SK-N-SH (cell line): ENCODE measurements at regions not wholly inside any gene's neighbourhood (a gene's known extent, or its start where the extent isn't known, plus 50 kb on each side); places are given as distances from the start of the nearest gene placed in this dataset.

Source experiments
- CTCF ChIA-PET: fragments of 300-600, 350-600 bp; formaldehyde crosslinking; extraction: SDS; loops from one replicate; lab custom pipeline; 2021; lab: Yijun Ruan, JAX
- POLR2A ChIA-PET: fragments of 350-600 bp; sonication (Branson Sonifier 250); formaldehyde crosslinking; extraction: SDS; loops from one replicate; lab custom pipeline; 2020; ENCODE audit warnings: antibody characterized with exemption, inconsistent platforms; lab: Yijun Ruan, JAX
- DNase-seq: peaks from one replicate; pipeline ENCODE4 v3.0.0; 2012
- H2AFZ ChIP-seq: fragments of 200-600 bp; sonication (generic); 2 replicates; pipeline ENCODE4 v1.8.1; 2016; ENCODE audit warnings: antibody characterized with exemption, mild to moderate bottlenecking, low read depth
- H3F3A ChIP-seq: fragments of 200-600 bp; sonication (generic); replicated peaks from 2 replicates; pipeline ENCODE3; 2016; ENCODE audit warnings: antibody characterized with exemption, mild to moderate bottlenecking; ENCODE audit not compliant: insufficient read depth
- H3K27ac ChIP-seq, 2 experiments: fragments of 200-500 bp in 1 of 2; fragments of 200-600 bp in 1 of 2; sonication (Bioruptor generic) in 1 of 2; sonication (generic), shearing (Covaris generic) in 1 of 2; 2 replicates each; pipeline versions ENCODE4 v1.5.1 to v1.6.1; 2014 to 2016; ENCODE audit warnings: low read depth in 2 of 2, inconsistent platforms in 1 of 2, low read length in 1 of 2, mild to moderate bottlenecking in 1 of 2, mixed read lengths in 1 of 2
- H3K27me3 ChIP-seq: fragments of 200-600 bp; sonication (generic), shearing (Covaris generic); 2 replicates; pipeline ENCODE4 v1.6.1; 2016; ENCODE audit warnings: mixed run types; ENCODE audit not compliant: insufficient read depth
- H3K36me3 ChIP-seq, 2 experiments: fragments of 200-500 bp in 1 of 2; fragments of 200-600 bp in 1 of 2; sonication (Bioruptor generic) in 1 of 2; sonication (generic) in 1 of 2; replicated peaks in 1 of 2; 2 replicates each; pipeline versions ENCODE3 to v1.5.1; 2014 to 2016; ENCODE audit warnings: low read length in 1 of 2, mild to moderate bottlenecking in 1 of 2; ENCODE audit not compliant: insufficient read depth in 2 of 2, control insufficient read depth in 1 of 2
- H3K4me1 ChIP-seq, 2 experiments: fragments of 200-500 bp in 1 of 2; fragments of 200-600 bp in 1 of 2; sonication (Bioruptor generic) in 1 of 2; sonication (generic), shearing (Covaris generic) in 1 of 2; 2 replicates each; pipeline versions ENCODE4 v1.5.1 to v1.6.1; 2014 to 2016; ENCODE audit warnings: low read depth in 1 of 2, low read length in 1 of 2, mixed run types in 1 of 2; ENCODE audit not compliant: insufficient read depth in 2 of 2, control insufficient read depth in 1 of 2
- H3K4me2 ChIP-seq: fragments of 200-600 bp; sonication (generic), shearing (Covaris generic); 2 replicates; pipeline ENCODE4 v1.6.1; 2017; ENCODE audit warnings: mixed run types
- H3K4me3 ChIP-seq, 2 experiments: fragments of 200-500 bp in 1 of 2; fragments of 200-600 bp in 1 of 2; sonication (Bioruptor generic) in 1 of 2; sonication (generic), shearing (Covaris generic) in 1 of 2; 2 replicates each; pipeline versions ENCODE4 v1.5.1 to v1.8.1; 2014 to 2016; ENCODE audit warnings: low read depth in 2 of 2, inconsistent platforms in 1 of 2, low read length in 1 of 2, mild to moderate bottlenecking in 1 of 2, mixed read lengths in 1 of 2, moderate library complexity in 1 of 2
- H3K79me2 ChIP-seq: fragments of 200-600 bp; sonication (generic); 2 replicates; pipeline ENCODE4 v1.8.1; 2017; ENCODE audit warnings: mild to moderate bottlenecking; ENCODE audit not compliant: insufficient read depth
- H3K9ac ChIP-seq: fragments of 200-600 bp; sonication (generic); 2 replicates; pipeline ENCODE4 v1.6.1; 2017; ENCODE audit warnings: mixed run types
- H3K9me2 ChIP-seq: fragments of 200-600 bp; sonication (generic); 2 replicates; pipeline ENCODE4 v1.6.1; 2017; ENCODE audit warnings: mixed run types
- H3K9me3 ChIP-seq: fragments of 200-600 bp; sonication (generic); 2 replicates; pipeline ENCODE4 v1.6.1; 2017; ENCODE audit warnings: mixed run types, mild to moderate bottlenecking, moderate library complexity
- H4K20me1 ChIP-seq: fragments of 200-600 bp; sonication (generic); 2 replicates; pipeline ENCODE4 v1.6.1; 2017; ENCODE audit warnings: mild to moderate bottlenecking, mixed run types; ENCODE audit not compliant: insufficient read depth
- CHD2 ChIP-seq: fragments of 150-350 bp; IDR thresholded peaks from 2 replicates; pipeline ENCODE4 v1.6.1; 2018; ENCODE audit warnings: low read length; ENCODE audit not compliant: partially characterized antibody
- ELF1 ChIP-seq: IDR thresholded peaks from 2 replicates; pipeline ENCODE4 v1.4.0; 2012
- EZH2phosphoT487 ChIP-seq: fragments of 200-600 bp; sonication (generic); IDR thresholded peaks from 2 replicates; pipeline ENCODE4 v1.6.1; 2017; ENCODE audit warnings: low read depth, mixed run types, mild to moderate bottlenecking, antibody characterized with exemption, moderate library complexity, borderline replicate concordance
- FOSL2 ChIP-seq: IDR thresholded peaks from 2 replicates; pipeline ENCODE4 v1.4.0; 2012; ENCODE audit warnings: low read depth, mild to moderate bottlenecking, moderate library complexity, borderline replicate concordance
- FOXJ3 ChIP-seq: sonication (generic); formaldehyde crosslinking; IDR thresholded peaks from 2 replicates; pipeline ENCODE4 v1.5.1; 2020; ENCODE audit warnings: mild to moderate bottlenecking, missing genetic modification reagents
- FOXM1 ChIP-seq: IDR thresholded peaks from 2 replicates; pipeline ENCODE4 v1.4.0; 2012; ENCODE audit warnings: low read depth, mild to moderate bottlenecking
- GABPA ChIP-seq: IDR thresholded peaks from 2 replicates; pipeline ENCODE4 v1.4.0; 2012; ENCODE audit warnings: low read depth, mild to moderate bottlenecking
- GATA2 ChIP-seq: sonication (generic); formaldehyde crosslinking; IDR thresholded peaks from 2 replicates; pipeline ENCODE4 v1.5.0; 2020; ENCODE audit warnings: mild to moderate bottlenecking, missing genetic modification reagents
- JUND ChIP-seq: IDR thresholded peaks from 2 replicates; pipeline ENCODE4 v1.4.0; 2012
- MEF2A ChIP-seq: IDR thresholded peaks from 2 replicates; pipeline ENCODE4 v1.4.0; 2012; ENCODE audit warnings: low read depth, borderline replicate concordance
- MXI1 ChIP-seq: IDR thresholded peaks from 2 replicates; pipeline ENCODE4 v1.6.1; 2012; ENCODE audit warnings: mild to moderate bottlenecking, low read depth, low read length, improper control_type of control experiment
- NFIC ChIP-seq: IDR thresholded peaks from 2 replicates; pipeline ENCODE4 v1.4.0; 2012; ENCODE audit warnings: borderline replicate concordance
- NRF1 ChIP-seq: IDR thresholded peaks from 2 replicates; pipeline ENCODE4 v1.6.1; 2012; ENCODE audit warnings: low read depth, mild to moderate bottlenecking, low read length
- RAD21 ChIP-seq: IDR thresholded peaks from 2 replicates; pipeline ENCODE4 v1.6.1; 2012; ENCODE audit warnings: mild to moderate bottlenecking, low read length
- RCOR1 ChIP-seq: fragments of 150-350 bp; IDR thresholded peaks from 2 replicates; pipeline ENCODE4 v1.6.1; 2017; ENCODE audit warnings: antibody characterized with exemption, low read length
- RXRA ChIP-seq: IDR thresholded peaks from 2 replicates; pipeline ENCODE4 v1.4.0; 2012; ENCODE audit warnings: low read depth, mild to moderate bottlenecking, borderline replicate concordance
- SIN3A ChIP-seq: IDR thresholded peaks from 2 replicates; pipeline ENCODE4 v1.6.1; 2012; ENCODE audit warnings: low read depth, mild to moderate bottlenecking, low read length, moderate library complexity, borderline replicate concordance
- TCF12 ChIP-seq: IDR thresholded peaks from 2 replicates; pipeline ENCODE4 v1.4.0; 2012
- USF1 ChIP-seq: IDR thresholded peaks from 2 replicates; pipeline ENCODE4 v1.4.0; 2012; ENCODE audit warnings: low read depth, borderline replicate concordance
- YY1 ChIP-seq: IDR thresholded peaks from 2 replicates; pipeline ENCODE4 v1.4.0; 2012; ENCODE audit warnings: low read depth, mild to moderate bottlenecking
- WGBS: methylation state at CpG from one replicate; pipeline ENCODE4 v1.1.6; 2017; ENCODE audit warnings: low lambda C conversion rate; 5-methylcytosine and 5-hydroxymethylcytosine counted together
- TF ChIP-seq, protein P1 (sequence below): IDR thresholded peaks from 2 replicates; pipeline ENCODE4; 2012
- TF ChIP-seq, protein P2 (sequence below): IDR thresholded peaks from 2 replicates; pipeline ENCODE4 v1.4.0; 2012; ENCODE audit warnings: low read depth
- TF ChIP-seq, protein P3 (sequence below): fragments of 150-350 bp; IDR thresholded peaks from 2 replicates; pipeline ENCODE4 v1.6.1; 2017; ENCODE audit warnings: antibody characterized with exemption, low read length, low read depth, borderline replicate concordance

DNA sequence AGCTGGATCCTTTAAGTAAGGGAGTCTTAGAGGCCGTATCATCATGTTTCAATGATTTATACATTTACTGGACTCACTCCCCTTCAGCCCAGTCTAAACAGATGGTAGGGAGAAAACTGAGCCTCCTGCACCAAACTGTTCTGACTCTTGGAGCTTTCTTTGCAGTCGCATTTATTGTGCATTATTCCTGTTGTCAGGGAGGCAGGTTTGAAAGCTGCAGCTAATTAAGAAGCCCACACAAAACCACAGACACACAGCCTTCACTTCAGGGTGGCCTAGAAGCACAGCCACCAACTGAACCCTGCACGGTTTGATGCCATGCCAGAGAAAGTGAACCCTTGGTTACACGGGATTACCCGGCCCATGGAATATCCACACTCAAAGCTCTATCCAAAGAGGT lies 911.0 kb downstream of the UQCRFS1 start (continued):
- TF ChIP-seq EZH2phosphoT487: no peak

DNA sequence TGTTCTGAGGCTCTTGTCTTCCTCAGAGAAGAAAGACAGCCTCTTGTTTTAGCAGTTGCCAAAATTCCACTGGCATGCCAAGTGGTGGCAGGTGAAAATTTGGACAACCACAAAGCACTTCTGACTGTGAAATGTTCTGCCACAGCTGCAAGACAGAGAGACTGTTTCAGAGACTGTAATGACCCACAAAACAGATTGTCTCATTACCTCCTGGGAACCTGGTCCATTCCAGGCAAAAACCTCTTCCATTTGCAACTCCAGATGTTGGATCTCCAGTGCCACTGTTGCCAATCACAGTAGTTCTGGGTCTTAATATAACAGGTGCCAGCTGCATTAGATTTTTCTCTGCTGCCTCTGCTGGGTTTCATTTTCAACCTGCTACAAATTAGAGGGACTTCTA lies 911.5 kb downstream of the UQCRFS1 start:
- Histone ChIP-seq H3K9ac (no peak overlapping the region), H4K20me1 (no peaks in the 10 kb centered on the region), H3K27ac (no peak overlapping the region), H3K9me3 (no peaks in the 10 kb centered on the region), H3K27me3 (no peaks in the 10 kb centered on the region; the same call in 1 of the 2 replicates), H3F3A (no peaks in the 10 kb centered on the region), H3K79me2 (no peaks in the 10 kb centered on the region), H3K36me3 (no peaks in the 10 kb centered on the region), H2AFZ (no peak overlapping the region), H3K9me2 (no peaks in the 10 kb centered on the region), H3K4me1 (no peaks in the 10 kb centered on the region), H3K4me2 (no peak overlapping the region), H3K4me3 (no peak overlapping the region)
- ChIA-PET CTCF (no interaction called here), POLR2A (no interaction called here)
- DNase-seq: no peak
- TF ChIP-seq GABPA (no peak), ELF1 (no peak), USF1 (no peak), TCF12 (no peak), RAD21 (no peak), SIN3A (no peak), GATA2 (CRISPR knock-in tag) (no peak), NRF1 (no peak), MEF2A (no peak), NFIC (no peak), JUND (no peak), FOSL2 (no peak)
- TF ChIP-seq, protein P1, sequence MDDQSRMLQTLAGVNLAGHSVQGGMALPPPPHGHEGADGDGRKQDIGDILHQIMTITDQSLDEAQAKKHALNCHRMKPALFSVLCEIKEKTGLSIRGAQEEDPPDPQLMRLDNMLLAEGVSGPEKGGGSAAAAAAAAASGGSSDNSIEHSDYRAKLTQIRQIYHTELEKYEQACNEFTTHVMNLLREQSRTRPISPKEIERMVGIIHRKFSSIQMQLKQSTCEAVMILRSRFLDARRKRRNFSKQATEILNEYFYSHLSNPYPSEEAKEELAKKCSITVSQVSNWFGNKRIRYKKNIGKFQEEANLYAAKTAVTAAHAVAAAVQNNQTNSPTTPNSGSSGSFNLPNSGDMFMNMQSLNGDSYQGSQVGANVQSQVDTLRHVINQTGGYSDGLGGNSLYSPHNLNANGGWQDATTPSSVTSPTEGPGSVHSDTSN: no peak

DNA sequence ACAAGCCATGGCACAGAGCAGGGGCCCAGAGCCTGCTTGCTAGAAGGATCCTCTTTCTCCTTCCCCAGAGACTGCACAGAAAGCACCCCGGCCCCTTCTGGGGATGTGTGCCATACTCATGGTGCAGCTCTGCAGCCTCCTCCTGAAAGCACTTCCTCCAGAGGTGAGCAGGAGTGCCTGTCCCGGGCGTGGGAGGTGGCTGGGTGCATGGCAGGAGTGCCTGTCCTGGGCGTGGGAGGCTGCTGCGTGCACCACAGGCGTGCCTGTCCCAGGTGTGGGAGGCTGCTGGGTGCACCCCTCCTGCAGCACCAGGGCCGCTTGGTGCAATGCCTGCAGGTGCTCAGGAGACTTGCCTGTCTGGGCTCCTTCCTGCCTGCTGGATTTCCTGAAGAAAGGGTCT lies 913.3 kb downstream of the UQCRFS1 start:
- ChIA-PET POLR2A (no interaction called here), CTCF (interaction anchor here (0.7 kb wide), 1 partner anchor 36 kb away, joined by 3 read pairs; no protein-coding TSS in a partner anchor)
- WGBS: 0% methylated on average over 6 of the region's 7 CpGs
- H2AFZ ChIP-seq: no peak overlapping the region
- no peaks in the 10 kb centered on the region for H3K79me2 ChIP-seq
- no peaks in the 10 kb centered on the region for H3K36me3 ChIP-seq
- no peaks in the 10 kb centered on the region for H3K9me2 ChIP-seq
- no peak overlapping the region for H3K4me3 ChIP-seq
- H3K4me1 ChIP-seq: no peaks in the 10 kb centered on the region
- no peaks in the 10 kb centered on the region; the same call in 1 of the 2 replicates for H3K27me3 ChIP-seq
- H3K9ac ChIP-seq: no peak overlapping the region
- no peak for TF ChIP-seq USF1
- no peak for TF ChIP-seq GABPA
- TF ChIP-seq RXRA: no peak
- no peak for TF ChIP-seq CHD2
- no peak for TF ChIP-seq NRF1
- TF ChIP-seq NFIC: no peak
- no peak for TF ChIP-seq YY1
- TF ChIP-seq FOXJ3 (CRISPR knock-in tag): no peak
- TF ChIP-seq, protein P2, sequence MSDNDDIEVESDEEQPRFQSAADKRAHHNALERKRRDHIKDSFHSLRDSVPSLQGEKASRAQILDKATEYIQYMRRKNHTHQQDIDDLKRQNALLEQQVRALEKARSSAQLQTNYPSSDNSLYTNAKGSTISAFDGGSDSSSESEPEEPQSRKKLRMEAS: no peak
- no peak for TF ChIP-seq MEF2A
- no peak for TF ChIP-seq EZH2phosphoT487
- no peak for TF ChIP-seq ELF1
- TF ChIP-seq, protein P3, sequence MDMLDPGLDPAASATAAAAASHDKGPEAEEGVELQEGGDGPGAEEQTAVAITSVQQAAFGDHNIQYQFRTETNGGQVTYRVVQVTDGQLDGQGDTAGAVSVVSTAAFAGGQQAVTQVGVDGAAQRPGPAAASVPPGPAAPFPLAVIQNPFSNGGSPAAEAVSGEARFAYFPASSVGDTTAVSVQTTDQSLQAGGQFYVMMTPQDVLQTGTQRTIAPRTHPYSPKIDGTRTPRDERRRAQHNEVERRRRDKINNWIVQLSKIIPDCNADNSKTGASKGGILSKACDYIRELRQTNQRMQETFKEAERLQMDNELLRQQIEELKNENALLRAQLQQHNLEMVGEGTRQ: no peak
- TF ChIP-seq MXI1: no peak
- no peak for TF ChIP-seq FOXM1
- no peak for TF ChIP-seq RCOR1
- H3K9me3 ChIP-seq: no peaks in the 10 kb centered on the region
- H3K4me2 ChIP-seq: no peak overlapping the region
- H4K20me1 ChIP-seq: no peaks in the 10 kb centered on the region
- H3K27ac ChIP-seq: no peak overlapping the region
- DNase-seq: no peak
- H3F3A ChIP-seq: no peaks in the 10 kb centered on the region
